Neuronal stem cell (in vitro differentiated cells): ENCODE measurements at regions not wholly inside any gene's neighbourhood (a gene's known extent, or its start where the extent isn't known, plus 50 kb on each side); places are given as distances from the start of the nearest gene placed in this dataset.

Experiments
- DNase-seq: peaks from one replicate; pipeline ENCODE4 v3.0.0-alpha.2; 2013; ENCODE audit warnings: low spot score
- H2AFZ ChIP-seq: one replicate; pipeline ENCODE4 v1.6.1; 2013; ENCODE audit warnings: mild to moderate bottlenecking, low read length, inconsistent platforms
- H2AK5ac ChIP-seq: 2 replicates; pipeline ENCODE4 v1.6.1; 2013; ENCODE audit warnings: low read depth, mild to moderate bottlenecking, inconsistent platforms, low read length, moderate library complexity, mixed read lengths
- H2BK120ac ChIP-seq: 2 replicates; pipeline ENCODE4 v1.6.1; 2013; ENCODE audit warnings: low read depth, mild to moderate bottlenecking, inconsistent platforms, low read length, moderate library complexity, mixed read lengths
- H2BK12ac ChIP-seq: one replicate; pipeline ENCODE4 v1.6.1; 2013; ENCODE audit warnings: low read length, inconsistent platforms
- H2BK15ac ChIP-seq: 2 replicates; pipeline ENCODE4 v1.6.1; 2013; ENCODE audit warnings: mild to moderate bottlenecking, low read length, inconsistent platforms, mixed read lengths
- H2BK5ac ChIP-seq: one replicate; pipeline ENCODE4 v1.6.1; 2013; ENCODE audit warnings: inconsistent platforms, mild to moderate bottlenecking, low read length, moderate library complexity
- H3K14ac ChIP-seq: one replicate; pipeline ENCODE4 v1.6.1; 2013; ENCODE audit warnings: low read length, inconsistent platforms
- H3K18ac ChIP-seq: 2 replicates; pipeline ENCODE4 v1.6.1; 2013; ENCODE audit warnings: low read length, inconsistent platforms
- H3K23ac ChIP-seq: 2 replicates; pipeline ENCODE4 v1.6.1; 2013; ENCODE audit warnings: low read depth, mild to moderate bottlenecking, mixed read lengths, low read length, inconsistent platforms; ENCODE audit not compliant: poor library complexity
- H3K27ac ChIP-seq: replicated peaks from 3 replicates; pipeline ENCODE4 v1.5.1; 2013; ENCODE audit warnings: low read length, inconsistent platforms
- H3K27me3 ChIP-seq, 3 experiments: 2 replicates each; pipeline ENCODE4 v1.6.1; 2013; ENCODE audit warnings: low read length in 3 of 3, mild to moderate bottlenecking in 2 of 3, inconsistent platforms in 1 of 3, low read depth in 1 of 3, mixed read lengths in 1 of 3, moderate library complexity in 1 of 3; ENCODE audit not compliant: control insufficient read depth in 3 of 3, insufficient read depth in 3 of 3
- H3K36me3 ChIP-seq, 2 donors: replicated peaks in 1 of 2; 2 replicates each; pipeline ENCODE4 v1.6.1; 2013; ENCODE audit warnings: low read length in 2 of 2; ENCODE audit not compliant: control insufficient read depth in 2 of 2, insufficient read depth in 2 of 2
- H3K4ac ChIP-seq: 2 replicates; pipeline ENCODE4 v1.6.1; 2013; ENCODE audit warnings: inconsistent platforms, mild to moderate bottlenecking, low read length, moderate library complexity
- H3K4me1 ChIP-seq, 2 donors: 1 replicate in 1 of 2; 2 replicates in 1 of 2; pipeline ENCODE4 v1.6.1; 2013; ENCODE audit warnings: low read length in 2 of 2, low read depth in 1 of 2; ENCODE audit not compliant: control insufficient read depth in 2 of 2, insufficient read depth in 1 of 2
- H3K4me2 ChIP-seq: one replicate; pipeline ENCODE4 v1.6.1; 2013; ENCODE audit warnings: mild to moderate bottlenecking, low read length, inconsistent platforms; ENCODE audit not compliant: insufficient read depth, poor library complexity, severe bottlenecking
- H3K4me3 ChIP-seq, 2 donors: 2 replicates each; pipeline ENCODE4 v1.5.1; 2013; ENCODE audit warnings: low read length in 2 of 2, mild to moderate bottlenecking in 2 of 2, inconsistent platforms in 1 of 2, moderate library complexity in 1 of 2
- H3K79me1 ChIP-seq: one replicate; pipeline ENCODE4 v1.6.1; 2013; ENCODE audit warnings: low read depth, mild to moderate bottlenecking, inconsistent platforms, low read length, moderate library complexity
- H3K9ac ChIP-seq: one replicate; pipeline ENCODE4 v1.6.1; 2013; ENCODE audit warnings: mild to moderate bottlenecking, low read depth, low read length, inconsistent platforms; ENCODE audit not compliant: poor library complexity
- H3K9me3 ChIP-seq, 2 donors: replicated peaks in 1 of 2; 2 replicates each; pipeline versions ENCODE3 to v1.6.1; 2013; ENCODE audit warnings: low read length in 2 of 2, mild to moderate bottlenecking in 2 of 2, inconsistent platforms in 1 of 2, low read depth in 1 of 2, mixed read lengths in 1 of 2, moderate library complexity in 1 of 2; ENCODE audit not compliant: control insufficient read depth in 2 of 2, insufficient read depth in 1 of 2
- H4K8ac ChIP-seq: one replicate; pipeline ENCODE4 v1.6.1; 2013; ENCODE audit warnings: low read depth, mild to moderate bottlenecking, inconsistent platforms, low read length, moderate library complexity
- H4K91ac ChIP-seq: one replicate; pipeline ENCODE4 v1.6.1; 2013; ENCODE audit warnings: low read length, low read depth, mild to moderate bottlenecking, inconsistent platforms; ENCODE audit not compliant: poor library complexity
- WGBS, 2 donors: extraction: QIAGEN DNeasy Blood & Tissue Kit; methylation state at CpG; one replicate each; pipeline ENCODE4 v1.1.7; 2013; ENCODE audit warnings: missing lambda C conversion rate in 2 of 2, mixed read lengths in 1 of 2; ENCODE audit not compliant: insufficient read length in 2 of 2, insufficient replicate concordance in 1 of 2; ENCODE audit errors: extremely low coverage in 2 of 2; 5-methylcytosine and 5-hydroxymethylcytosine counted together

- no peaks in the 10 kb centered on the region for H3K79me1 ChIP-seq
- H2BK15ac ChIP-seq, result no peak overlapping the region
- H2BK5ac ChIP-seq, result no peak overlapping the region
- H3K4me3 ChIP-seq, result no peak overlapping the region
- H2AK5ac ChIP-seq, result no peak overlapping the region
- no peaks in the 10 kb centered on the region for H3K4me1 ChIP-seq
- H2BK120ac ChIP-seq, result no peak overlapping the region
- H3K27ac ChIP-seq, result no peak overlapping the region
- H4K91ac ChIP-seq, result no peak overlapping the region
- no peaks in the 10 kb centered on the region for H3K27me3 ChIP-seq
- H2AFZ ChIP-seq, result peak overlapping the region; percentile 68
- H3K23ac ChIP-seq, result no peak overlapping the region
- H3K9me3 ChIP-seq, result no peaks in the 10 kb centered on the region
- H2BK12ac ChIP-seq, result no peak overlapping the region
- H3K4ac ChIP-seq, result no peak overlapping the region
- H3K14ac ChIP-seq, result no peak overlapping the region
- H3K4me2 ChIP-seq, result no peak overlapping the region
- H3K9ac ChIP-seq, result no peak overlapping the region
- H3K36me3 ChIP-seq, result no peaks in the 10 kb centered on the region
- no peak overlapping the region for H3K18ac ChIP-seq
- no peak for DNase-seq
- H4K8ac ChIP-seq, result no peak overlapping the region
- WGBS, 2 donors, result no CpG with 5 or more reads among the region's 1 CpG
Observed at GRCh38 chr4:102180046-102180445, 165.2 kb downstream of the SLC39A8 start.

GRCh38 chr4:102174719-102175189 is 170.5 kb downstream of the SLC39A8 start:
- Histone ChIP-seq H4K91ac (no peak overlapping the region), H3K79me1 (no peaks in the 10 kb centered on the region), H2BK5ac (no peak overlapping the region), H3K27ac (no peak overlapping the region), H3K4me1 (peaks cover under 1 to 1% of the 10 kb centered on the region in 2 donors), H3K14ac (no peak overlapping the region), H2BK15ac (no peak overlapping the region), H3K9ac (no peak overlapping the region), H3K23ac (no peak overlapping the region), H3K4ac (no peak overlapping the region), H3K4me3 (no peak overlapping the region), H3K4me2 (no peak overlapping the region), H3K9me3 (no peaks in the 10 kb centered on the region), H2AFZ (peak overlapping the region; percentile 34), H2BK120ac (no peak overlapping the region), H2BK12ac (no peak overlapping the region), H2AK5ac (no peak overlapping the region), H4K8ac (no peak overlapping the region), H3K27me3 (no peaks in the 10 kb centered on the region), H3K36me3 (no peaks in the 10 kb centered on the region), H3K18ac (no peak overlapping the region)
- no CpG with 5 or more reads among the region's 2 CpGs for WGBS, 2 donors
- DNase-seq, result no peak

- no peaks in the 10 kb centered on the region for H3K79me1 ChIP-seq
- H2AFZ ChIP-seq, result no peak overlapping the region
- H2BK12ac ChIP-seq, result no peak overlapping the region
- no peak overlapping the region for H2BK15ac ChIP-seq
- no peak overlapping the region for H3K4me2 ChIP-seq
- no peaks in the 10 kb centered on the region for H3K9me3 ChIP-seq
- H3K14ac ChIP-seq, result no peak overlapping the region
- H3K27me3 ChIP-seq, result no peaks in the 10 kb centered on the region
- H3K9ac ChIP-seq, result no peak overlapping the region
- no peak overlapping the region for H4K8ac ChIP-seq
- no peak overlapping the region for H4K91ac ChIP-seq
- no peak overlapping the region for H3K4ac ChIP-seq
- H2AK5ac ChIP-seq, result no peak overlapping the region
- H3K18ac ChIP-seq, result no peak overlapping the region
- no peak overlapping the region for H2BK120ac ChIP-seq
- H3K27ac ChIP-seq, result no peak overlapping the region
- peaks cover 6 to 7% of the 10 kb centered on the region in 2 donors for H3K4me1 ChIP-seq
- no peak overlapping the region for H3K23ac ChIP-seq
- no peaks in the 10 kb centered on the region for H3K36me3 ChIP-seq
- H3K4me3 ChIP-seq, result no peak overlapping the region
- DNase-seq, result peak; percentile 14
- H2BK5ac ChIP-seq, result no peak overlapping the region
- WGBS, 2 donors, result no CpG with 5 or more reads among the region's 2 CpGs
Observed at GRCh38 chr4:102172341-102172740, 172.9 kb downstream of the SLC39A8 start.

- peaks cover 6 to 7% of the 10 kb centered on the region in 2 donors for H3K4me1 ChIP-seq
- H3K79me1 ChIP-seq, result no peaks in the 10 kb centered on the region
- H3K4me3 ChIP-seq, result no peak overlapping the region
- H2AK5ac ChIP-seq, result no peak overlapping the region
- no peaks in the 10 kb centered on the region for H3K9me3 ChIP-seq
- H2BK120ac ChIP-seq, result no peak overlapping the region
- H4K8ac ChIP-seq, result no peak overlapping the region
- H2BK12ac ChIP-seq, result no peak overlapping the region
- no peak overlapping the region for H2BK5ac ChIP-seq
- no peaks in the 10 kb centered on the region for H3K27me3 ChIP-seq
- H2AFZ ChIP-seq, result no peak overlapping the region
- no peak overlapping the region for H3K27ac ChIP-seq
- H2BK15ac ChIP-seq, result no peak overlapping the region
- no peak overlapping the region for H3K14ac ChIP-seq
- H3K36me3 ChIP-seq, result no peaks in the 10 kb centered on the region
- no peak overlapping the region for H3K18ac ChIP-seq
- H3K23ac ChIP-seq, result no peak overlapping the region
- no peak for DNase-seq
- no peak overlapping the region for H3K4ac ChIP-seq
- no peak overlapping the region for H3K9ac ChIP-seq
- no peak overlapping the region for H3K4me2 ChIP-seq
- no peak overlapping the region for H4K91ac ChIP-seq
Observed at GRCh38 chr4:102170910-102171309, 174.4 kb downstream of the SLC39A8 start.
